ENCODE measurements at regions not wholly inside any gene's neighbourhood (a gene's known extent, or its start where the extent isn't known, plus 50 kb on each side); places are given as distances from the start of the nearest gene placed in this dataset.

GRCh38 chr12:85690146-85690545 is 146.1 kb downstream of the RASSF9 start:
- DNase-seq = no peak

DNA sequence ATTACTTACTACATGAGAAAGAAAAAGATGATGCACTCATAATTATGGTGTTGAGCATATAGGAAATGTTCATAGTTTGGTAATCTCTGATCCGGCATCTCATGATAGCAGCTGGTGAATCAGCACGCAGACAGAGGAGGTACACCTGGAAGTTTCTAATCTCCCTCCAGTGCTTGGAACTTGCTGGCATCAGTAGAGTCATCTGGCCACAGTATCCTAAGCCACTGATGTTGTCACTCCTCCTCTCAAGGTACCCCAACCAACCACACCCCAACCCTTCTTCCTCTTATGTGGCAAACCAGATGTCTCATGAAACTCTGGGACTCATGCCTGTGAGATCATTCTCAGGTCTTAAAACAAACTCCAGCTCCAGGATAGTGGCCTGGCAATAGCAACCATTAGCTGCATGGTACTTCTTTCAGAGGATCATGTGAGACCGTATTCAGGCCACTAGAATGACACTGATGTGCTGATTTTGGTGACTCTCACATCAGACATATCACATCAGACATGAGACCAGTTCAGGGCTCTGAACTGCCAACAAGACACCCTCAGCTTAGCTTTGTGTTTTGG is 143.0 kb downstream of the RASSF9 start:
- DNase-seq = no peak

DNA sequence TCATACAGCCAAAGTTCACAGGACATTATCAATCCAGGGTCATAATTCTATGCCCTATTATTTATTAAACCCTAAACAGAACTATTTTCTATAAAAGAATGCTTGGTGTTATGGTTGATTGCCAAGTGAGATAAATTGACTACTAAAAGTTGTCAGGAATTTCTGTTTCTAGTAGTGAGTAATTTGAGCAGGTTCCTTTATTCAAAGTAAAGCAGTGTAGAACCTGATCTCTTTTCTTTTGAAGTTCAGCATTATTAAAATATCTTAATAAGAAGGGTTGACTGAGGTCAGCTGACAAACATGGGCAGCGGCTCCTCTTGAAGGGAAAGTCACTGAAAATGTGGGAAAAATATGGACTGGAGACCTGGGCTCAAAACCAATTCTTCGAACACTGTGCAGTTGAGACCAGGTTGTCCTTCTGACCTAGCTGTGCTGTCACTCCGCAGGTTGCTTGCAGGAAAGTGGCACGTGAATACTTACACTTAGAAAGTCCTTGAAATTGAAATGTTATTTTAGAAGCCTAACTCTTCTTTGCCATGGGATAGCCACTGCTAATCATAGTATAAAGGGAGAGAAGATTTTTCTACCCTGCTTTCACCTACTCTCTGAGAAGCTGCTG is 141.0 kb downstream of the RASSF9 start:
- DNase-seq = no peak

GRCh38 chr12:85697003-85697402 is 139.2 kb downstream of the RASSF9 start:
- no peak for DNase-seq

DNA sequence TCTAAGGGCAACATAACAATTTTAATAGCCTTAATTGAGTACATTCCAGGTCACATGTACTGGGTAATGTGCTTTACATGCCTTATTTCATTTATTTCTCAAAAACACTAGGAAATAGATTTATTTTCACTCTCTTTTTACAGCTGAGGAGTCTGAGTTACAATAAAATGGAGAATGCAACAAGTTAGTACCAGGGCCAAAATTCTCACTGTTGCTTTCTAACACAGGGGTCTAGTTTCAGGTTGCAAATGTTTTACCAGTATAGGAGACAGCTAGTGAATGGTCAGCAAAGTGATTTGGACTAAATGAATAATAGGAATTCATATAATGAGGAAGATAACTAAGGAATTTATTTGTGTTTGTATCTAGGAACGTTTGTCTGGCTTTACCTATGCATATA is 137.3 kb downstream of the RASSF9 start:
- DNase-seq = no peak

GRCh38 chr12:85708775-85709174 is 127.4 kb downstream of the RASSF9 start:
- DNase-seq = no peak

DNA sequence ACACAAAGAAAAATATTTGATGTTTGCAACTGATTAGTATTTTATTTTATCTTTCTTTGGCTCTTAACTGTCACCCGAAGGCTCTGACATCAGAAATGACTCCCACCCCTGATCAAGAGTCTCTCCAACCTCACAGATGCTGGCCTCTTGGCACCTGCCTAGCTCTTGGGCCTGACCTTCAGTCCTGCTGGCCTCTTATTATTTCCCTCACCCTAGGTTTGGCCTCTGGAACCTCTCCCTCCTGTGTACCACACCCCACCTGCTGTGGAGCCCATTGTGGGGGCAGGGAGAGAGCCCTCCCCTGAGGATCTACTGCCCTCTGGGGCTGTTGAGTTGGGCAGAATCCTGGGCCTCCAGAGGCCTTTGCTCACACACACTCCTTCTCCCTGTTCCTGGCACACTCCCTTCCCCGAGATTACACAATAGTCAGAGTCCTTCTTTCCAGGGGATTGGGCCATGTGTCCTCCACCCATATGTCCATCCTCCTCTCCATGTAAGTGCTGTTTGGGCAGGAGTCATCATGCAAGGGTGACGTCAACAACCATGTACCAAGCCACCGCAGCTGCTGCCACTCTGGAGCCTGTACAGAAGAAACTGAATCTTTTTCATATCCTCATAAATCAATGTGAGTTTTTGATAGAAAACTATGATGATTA is 124.3 kb downstream of the RASSF9 start:
- DNase-seq = no peak

DNA sequence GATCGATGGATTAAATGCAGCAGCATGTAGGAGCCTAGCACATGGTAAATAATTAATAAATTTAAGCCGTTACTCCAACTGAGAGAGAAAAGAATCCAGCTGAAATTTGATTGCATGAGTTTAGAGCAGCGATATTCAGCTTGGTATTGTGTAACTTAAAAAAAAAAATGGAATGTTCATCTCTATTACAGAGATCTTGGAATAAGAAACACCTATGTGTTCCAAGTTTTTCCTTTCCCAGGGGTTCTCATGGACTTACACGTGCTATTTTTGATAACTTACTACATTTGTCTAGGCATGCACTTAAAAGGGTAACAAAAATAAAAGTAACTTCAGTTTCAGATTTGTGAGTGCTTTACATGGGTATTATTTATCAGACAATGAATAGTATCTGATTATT is 122.8 kb downstream of the RASSF9 start:
- no peak for DNase-seq

DNA sequence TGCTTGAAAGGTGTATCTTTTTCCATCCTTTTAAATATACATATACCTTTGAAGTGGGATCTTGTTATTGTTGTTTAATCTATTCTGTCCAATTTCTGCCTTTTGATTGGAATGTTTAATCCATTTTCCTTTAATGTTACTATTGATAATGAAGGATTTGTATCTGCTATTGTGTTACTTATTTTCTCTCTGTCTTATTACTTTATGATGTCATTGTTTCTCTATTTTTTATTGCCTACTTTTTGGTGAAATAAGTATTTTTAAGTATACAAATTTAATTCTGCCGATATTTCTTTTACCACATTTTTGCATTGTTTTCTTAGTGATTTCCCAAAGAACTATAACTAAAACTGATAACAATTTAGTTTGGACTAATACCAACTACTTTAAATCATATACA is 121.8 kb downstream of the RASSF9 start:
- DNase-seq = no peak

DNA sequence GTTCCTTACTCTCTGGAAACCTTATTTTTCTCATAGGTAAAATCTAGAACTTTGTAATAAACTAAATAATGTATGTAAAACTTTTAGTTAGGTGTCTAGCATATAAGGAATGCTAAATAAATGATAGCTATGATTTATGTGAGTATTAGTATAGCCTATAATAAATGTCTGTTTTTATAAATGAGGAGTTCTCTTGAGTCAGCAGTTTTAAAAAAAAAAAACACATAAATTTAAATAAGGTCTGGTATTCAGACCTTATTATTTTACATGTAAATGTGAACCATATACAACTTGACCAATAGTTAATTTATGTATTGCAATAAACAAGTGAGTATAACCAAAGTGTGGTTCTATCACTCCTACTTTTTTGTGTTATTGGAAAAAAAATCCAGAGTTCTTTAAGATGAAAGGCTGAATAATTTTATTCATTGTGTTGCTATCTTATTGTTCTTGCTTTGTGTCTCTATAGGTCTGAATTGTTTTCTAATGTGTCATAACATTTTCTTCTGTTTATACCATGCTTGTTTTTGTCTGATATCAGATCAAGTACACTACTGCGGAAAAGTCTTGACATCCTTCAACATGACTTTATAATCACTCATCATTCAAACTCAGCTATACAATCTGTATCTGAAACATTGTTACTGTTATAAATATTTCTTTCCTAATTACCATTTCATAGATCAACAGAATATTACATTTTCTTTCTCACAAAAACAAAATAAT is 115.7 kb downstream of the RASSF9 start:
- no peak for DNase-seq

GRCh38 chr12:85725991-85726390 is 110.2 kb downstream of the RASSF9 start:
- no peak for DNase-seq

GRCh38 chr12:85733221-85733840 is 102.9 kb downstream of the RASSF9 start:
- no peak for DNase-seq

DNA sequence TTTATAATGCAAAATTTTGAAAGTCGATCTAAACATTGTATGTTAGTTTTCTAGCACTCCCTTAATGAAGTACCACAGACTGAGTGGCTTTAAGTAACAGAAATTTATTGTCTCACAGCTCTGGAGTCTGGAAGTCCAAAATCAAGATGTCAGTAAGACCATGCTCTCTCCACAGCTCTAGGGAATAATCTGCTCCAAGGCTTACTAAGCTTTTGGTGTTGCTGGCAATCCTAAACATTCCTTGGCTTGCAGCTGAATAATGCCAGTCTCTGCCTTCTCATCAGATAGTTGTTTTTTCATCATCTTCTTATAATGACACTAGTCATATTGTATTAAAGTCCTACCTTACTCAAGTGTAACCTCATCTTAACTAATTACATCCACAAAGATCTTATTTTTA is 102.2 kb downstream of the RASSF9 start:
- no peak for DNase-seq

GRCh38 chr12:85740186-85740585 is 96.0 kb downstream of the RASSF9 start:
- DNase-seq = no peak

GRCh38 chr12:85741046-85741445 is 95.2 kb downstream of the RASSF9 start:
- DNase-seq = no peak

DNA sequence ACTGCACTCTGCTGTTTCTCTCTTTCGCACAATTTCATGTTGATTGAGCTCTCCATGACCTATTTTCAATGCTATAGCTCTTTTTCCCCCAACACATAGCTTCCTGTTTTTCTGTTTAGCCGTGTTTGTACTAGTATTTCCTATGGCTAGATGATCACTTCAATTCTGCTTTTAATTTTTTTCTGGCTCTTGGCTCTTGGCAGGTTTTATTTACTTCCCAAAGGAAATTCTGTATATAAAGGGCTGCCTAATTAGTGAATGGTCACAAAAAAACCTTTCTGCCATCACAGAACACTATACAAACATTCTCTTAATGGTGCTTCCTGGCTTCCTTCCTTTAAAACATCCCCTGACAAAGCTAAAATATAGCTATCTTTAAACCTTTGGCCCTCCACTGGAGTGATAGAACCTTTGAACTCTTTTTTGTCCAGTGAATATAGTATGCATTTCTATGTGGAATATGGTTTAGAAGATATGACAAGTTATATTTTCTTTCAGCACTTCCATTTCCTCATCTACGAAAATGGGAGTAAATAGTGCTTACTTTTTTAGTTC is 88.2 kb downstream of the RASSF9 start:
- no peak for DNase-seq
